ENCODE measurements at regions not wholly inside any gene's neighbourhood (a gene's known extent, or its start where the extent isn't known, plus 50 kb on each side); places are given as distances from the start of the nearest gene placed in this dataset.

DNA sequence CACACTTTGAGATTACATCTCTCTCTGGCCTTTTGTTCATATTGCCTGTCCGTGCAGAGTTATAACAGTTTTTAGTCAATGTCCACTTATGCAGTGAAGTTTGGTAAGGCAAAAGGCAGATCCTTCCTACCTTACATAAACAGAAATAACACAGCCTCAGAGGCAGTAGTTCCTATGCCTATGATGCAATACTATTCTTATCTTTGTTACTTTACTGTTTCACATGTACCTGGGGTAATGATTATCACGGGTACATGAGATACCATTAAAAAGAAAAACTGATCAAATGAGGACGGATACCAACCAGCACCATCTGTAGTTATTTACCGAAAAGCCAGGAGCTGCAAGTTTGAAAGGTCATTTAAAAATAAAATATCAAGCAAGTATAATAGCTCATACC lies 166.8 kb downstream of the BTC start:
- TF ChIP-seq, protein P1, sequence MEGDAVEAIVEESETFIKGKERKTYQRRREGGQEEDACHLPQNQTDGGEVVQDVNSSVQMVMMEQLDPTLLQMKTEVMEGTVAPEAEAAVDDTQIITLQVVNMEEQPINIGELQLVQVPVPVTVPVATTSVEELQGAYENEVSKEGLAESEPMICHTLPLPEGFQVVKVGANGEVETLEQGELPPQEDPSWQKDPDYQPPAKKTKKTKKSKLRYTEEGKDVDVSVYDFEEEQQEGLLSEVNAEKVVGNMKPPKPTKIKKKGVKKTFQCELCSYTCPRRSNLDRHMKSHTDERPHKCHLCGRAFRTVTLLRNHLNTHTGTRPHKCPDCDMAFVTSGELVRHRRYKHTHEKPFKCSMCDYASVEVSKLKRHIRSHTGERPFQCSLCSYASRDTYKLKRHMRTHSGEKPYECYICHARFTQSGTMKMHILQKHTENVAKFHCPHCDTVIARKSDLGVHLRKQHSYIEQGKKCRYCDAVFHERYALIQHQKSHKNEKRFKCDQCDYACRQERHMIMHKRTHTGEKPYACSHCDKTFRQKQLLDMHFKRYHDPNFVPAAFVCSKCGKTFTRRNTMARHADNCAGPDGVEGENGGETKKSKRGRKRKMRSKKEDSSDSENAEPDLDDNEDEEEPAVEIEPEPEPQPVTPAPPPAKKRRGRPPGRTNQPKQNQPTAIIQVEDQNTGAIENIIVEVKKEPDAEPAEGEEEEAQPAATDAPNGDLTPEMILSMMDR (IDR thresholded peaks at IDR 0.05; ENCODE audit: control insufficient read depth, extremely low read depth, insufficient read depth) = no peak
- no peak for DNase-seq (ENCODE audit: low read depth)
- H3K4me3 ChIP-seq (ENCODE audit: low read depth, low read length) = no peak overlapping the region

DNA sequence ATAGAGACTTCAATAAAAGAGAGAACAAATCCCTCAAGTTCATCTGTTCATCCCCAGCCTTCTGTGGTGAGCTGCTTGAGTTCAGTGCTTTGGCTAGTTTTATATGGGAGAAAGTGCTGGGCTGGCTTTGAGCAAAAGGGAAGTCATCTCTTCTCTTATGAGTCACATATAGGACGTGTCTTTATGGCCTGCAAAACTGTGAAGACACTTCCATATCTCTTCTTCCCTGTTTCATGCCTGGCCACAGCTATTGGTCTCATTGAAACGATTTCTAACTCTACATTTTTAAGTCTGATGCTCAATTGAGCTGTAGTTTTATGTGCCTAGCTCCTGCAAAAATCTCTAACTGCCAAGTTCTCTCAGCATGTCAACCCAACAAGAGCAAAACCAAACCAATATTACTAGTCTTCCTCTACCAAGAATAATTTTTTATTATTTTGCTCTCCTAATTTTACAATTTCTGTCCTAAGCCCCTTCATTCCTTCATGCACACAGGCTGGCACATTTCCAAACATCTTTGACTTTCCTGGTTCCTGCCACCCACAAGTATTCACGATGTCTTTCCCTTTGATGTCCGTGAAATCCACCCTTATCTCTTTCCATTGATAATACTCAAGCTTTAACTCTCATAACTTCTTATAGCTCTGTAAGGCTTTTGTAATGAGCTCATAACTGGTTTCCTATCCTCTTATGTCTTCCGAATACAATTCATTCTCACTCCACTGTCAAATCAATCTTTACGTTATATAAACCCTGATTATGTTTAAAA lies 165.3 kb downstream of the BTC start:
- TF ChIP-seq, protein P1 (IDR thresholded peaks at IDR 0.05; ENCODE audit: control insufficient read depth, extremely low read depth, insufficient read depth) = no peak
- no peak overlapping the region for H3K4me3 ChIP-seq (ENCODE audit: low read depth, low read length)
- no peak for DNase-seq (ENCODE audit: low read depth)

DNA sequence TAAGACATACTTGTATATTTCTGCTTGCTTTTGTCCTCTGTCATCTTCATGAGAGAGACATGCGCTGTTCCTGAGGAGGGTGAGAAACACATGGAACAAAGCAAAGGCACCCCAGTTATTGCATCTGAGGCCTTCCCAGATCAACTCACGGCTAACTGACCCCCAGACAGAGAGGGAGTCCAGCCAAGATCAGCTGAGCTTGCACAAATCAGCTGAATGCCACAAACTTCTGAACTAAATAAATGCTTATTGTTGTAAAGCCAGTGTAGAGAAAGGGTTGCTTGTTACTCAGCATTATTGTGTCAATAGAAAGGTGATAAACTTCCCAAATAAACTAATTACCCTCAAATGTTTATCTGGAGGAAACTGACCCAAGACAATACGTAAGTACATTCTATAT lies 163.8 kb downstream of the BTC start:
- no peak overlapping the region for H3K4me3 ChIP-seq (ENCODE audit: low read depth, low read length)
- DNase-seq (ENCODE audit: low read depth) = no peak
- TF ChIP-seq, protein P1 (IDR thresholded peaks at IDR 0.05; ENCODE audit: control insufficient read depth, extremely low read depth, insufficient read depth) = no peak

DNA sequence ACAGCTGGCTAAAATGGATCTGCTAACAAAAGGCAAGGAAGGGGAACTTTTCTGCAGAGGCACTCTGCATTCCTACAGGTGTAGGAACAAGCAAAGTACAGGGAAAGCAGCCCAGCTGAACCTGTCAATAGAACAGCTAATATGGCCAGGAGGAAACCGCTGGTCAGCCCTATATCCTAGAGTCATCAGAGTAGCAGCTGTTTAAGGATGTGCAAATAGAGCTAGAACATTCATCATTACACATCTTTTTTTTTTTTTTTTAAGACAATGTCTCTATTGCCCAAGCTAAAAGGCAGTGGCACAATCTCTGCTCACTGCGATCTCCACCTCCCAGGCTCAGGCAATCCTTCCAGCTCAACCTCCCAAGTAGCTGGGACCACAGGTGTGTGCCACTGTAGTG lies 163.0 kb downstream of the BTC start:
- H3K4me3 ChIP-seq (ENCODE audit: low read depth, low read length) = no peak overlapping the region
- no peak for DNase-seq (ENCODE audit: low read depth)
- TF ChIP-seq, protein P1 (IDR thresholded peaks at IDR 0.05; ENCODE audit: control insufficient read depth, extremely low read depth, insufficient read depth) = no peak

DNA sequence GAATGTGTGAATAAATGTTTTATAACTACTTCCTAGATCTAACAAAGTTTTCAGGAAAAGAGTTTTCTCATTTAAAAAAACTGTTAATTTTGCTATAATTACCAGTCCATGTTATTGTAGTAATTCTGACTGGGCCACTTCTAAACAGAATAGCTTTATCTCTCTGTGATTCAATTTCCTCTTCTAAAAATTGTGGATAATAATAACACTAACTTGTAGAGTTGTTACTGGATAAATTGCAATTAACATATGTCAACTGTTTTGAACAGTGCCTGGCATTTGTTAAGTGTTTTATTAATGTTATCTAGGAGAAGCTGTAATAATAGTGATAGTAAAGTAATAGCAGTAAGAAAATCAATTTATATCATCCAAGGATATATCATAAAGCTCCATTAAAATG lies 162.3 kb downstream of the BTC start:
- DNase-seq (ENCODE audit: low read depth) = no peak
- TF ChIP-seq, protein P1 (IDR thresholded peaks at IDR 0.05; ENCODE audit: control insufficient read depth, extremely low read depth, insufficient read depth) = no peak
- no peak overlapping the region for H3K4me3 ChIP-seq (ENCODE audit: low read depth, low read length)

DNA sequence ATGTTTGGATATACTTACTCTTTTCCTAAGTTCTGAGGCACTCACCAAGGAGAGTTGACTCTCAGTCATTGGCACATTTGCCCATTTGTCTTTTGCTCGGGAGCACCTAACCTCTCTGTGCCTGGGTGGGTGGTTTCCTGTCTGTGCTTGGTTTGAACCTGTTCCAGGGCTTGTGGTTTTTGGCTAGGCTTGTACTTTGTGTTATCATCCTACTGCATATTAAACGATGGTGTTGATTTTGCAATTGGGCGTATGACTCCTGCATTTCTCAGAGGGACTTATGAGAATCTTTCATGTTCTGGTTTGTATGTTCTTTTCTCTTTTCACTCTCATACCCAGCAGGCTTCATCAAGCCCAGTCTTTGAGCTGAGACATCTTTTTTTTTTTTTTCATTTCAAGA lies 161.7 kb downstream of the BTC start:
- TF ChIP-seq, protein P1 (IDR thresholded peaks at IDR 0.05; ENCODE audit: control insufficient read depth, extremely low read depth, insufficient read depth) = no peak
- H3K4me3 ChIP-seq (ENCODE audit: low read depth, low read length) = no peak overlapping the region
- DNase-seq (ENCODE audit: low read depth) = no peak

DNA sequence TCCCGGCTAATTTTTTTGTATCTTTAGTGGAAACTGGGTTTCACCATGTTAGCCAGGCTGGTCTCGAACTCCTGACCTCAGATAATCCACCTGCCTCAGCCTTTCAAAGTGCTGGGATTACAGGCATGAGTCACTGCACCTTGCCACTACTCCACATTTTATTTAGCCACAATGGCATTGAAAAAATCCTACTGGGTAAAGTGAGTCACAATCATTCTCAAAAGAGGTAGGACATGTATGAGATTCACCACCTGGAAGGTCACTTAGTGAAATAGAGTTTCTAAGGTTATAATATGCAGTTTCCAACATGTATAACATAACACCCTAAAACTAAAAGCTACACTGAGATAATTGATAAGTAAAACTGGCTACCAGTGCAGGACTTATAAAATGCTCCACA lies 159.2 kb downstream of the BTC start:
- TF ChIP-seq, protein P1 (IDR thresholded peaks at IDR 0.05; ENCODE audit: control insufficient read depth, extremely low read depth, insufficient read depth) = no peak
- DNase-seq (ENCODE audit: low read depth) = no peak
- no peak overlapping the region for H3K4me3 ChIP-seq (ENCODE audit: low read depth, low read length)
